Pons (tissue), 1 donor: ENCODE measurements at regions not wholly inside any gene's neighbourhood (a gene's known extent, or its start where the extent isn't known, plus 50 kb on each side); places are given as distances from the start of the nearest gene placed in this dataset.
"Not testable (repeated sequence)": the region's sequence is repeated elsewhere in the genome, so short reads cannot be mapped to it uniquely, and the experiment has no call there.

Experiments
- DNase-seq: peaks from one replicate; pipeline ENCODE4 v3.0.0-alpha.2; 2016; ENCODE audit warnings: low spot score

DNA sequence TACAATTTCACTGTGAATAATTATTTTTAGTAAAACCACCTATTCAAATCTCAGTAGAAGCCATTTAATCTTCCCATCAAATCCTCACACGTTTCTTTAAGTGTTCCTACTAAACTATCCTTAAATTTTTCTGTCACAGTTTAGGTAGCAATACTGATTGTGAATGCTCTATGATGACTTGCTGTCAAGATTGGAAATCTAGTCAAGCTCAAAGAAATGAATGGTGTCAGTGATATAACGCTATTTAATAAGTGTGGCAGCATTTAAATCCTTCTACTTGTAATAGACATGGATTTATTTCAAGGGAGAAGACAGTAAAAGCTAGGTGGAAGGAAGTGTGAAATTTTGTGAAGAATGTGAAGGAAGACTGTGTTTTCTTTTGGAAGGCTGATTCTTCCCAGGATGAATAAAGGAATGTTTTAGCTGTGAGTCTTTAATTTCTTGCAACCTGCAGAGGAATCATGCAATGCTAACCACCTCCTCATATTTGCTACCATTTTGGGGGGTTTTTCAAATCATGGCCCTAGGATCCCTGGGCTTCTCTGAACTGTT is 936.7 kb upstream of the NEGR1 start:
- no peak for DNase-seq

DNA sequence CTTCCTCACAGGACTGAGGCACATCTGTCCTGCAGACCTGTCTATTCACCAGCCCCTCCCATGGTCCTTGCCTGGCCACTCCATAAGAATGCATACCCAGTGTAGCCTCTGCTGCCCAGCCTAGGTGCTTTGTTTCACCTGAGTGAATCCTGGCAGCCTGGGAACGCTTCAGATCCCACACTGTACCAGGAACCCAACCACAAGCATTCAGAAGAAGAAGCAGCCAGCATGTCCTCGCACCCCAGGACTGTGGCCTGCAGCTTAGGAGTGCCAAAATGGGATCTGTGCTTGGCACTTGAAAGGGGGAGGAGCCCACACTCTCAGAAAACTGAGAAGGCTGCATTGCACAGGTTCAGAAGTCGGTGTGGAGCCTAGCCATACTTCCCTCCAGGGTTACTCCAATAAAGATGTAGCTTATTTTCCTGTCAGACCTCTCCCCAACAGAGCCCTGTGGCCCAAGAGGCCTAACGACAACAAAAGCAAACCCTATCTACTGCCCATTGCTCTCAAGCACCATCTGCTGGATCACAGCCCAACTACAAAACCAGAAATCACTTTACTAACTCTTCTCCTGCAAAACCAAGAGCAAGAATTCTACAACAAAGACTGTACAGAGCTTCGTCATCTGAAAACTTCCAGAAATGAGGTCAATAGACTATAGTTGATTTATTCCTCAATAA is 923.1 kb upstream of the NEGR1 start:
- no peak for DNase-seq

DNA sequence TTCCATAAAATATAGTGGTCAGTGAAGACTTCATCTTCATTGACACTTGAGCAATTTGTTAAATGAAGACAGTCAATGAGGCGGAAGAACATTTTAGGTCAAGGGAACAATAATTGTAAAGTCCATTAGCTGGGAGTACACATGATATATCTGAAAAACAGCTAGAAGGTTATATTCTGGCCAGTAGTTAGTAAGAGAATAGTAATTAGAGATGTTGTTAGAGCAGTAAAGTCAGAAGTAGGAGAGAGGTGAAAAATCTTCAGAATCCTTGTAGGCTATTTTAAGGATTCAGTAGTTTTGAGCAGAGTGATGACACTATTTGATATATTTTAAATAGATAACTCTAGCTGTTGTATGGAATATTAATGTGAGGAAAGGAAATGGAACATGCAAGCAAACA is 915.6 kb upstream of the NEGR1 start:
- DNase-seq, result no peak

DNA sequence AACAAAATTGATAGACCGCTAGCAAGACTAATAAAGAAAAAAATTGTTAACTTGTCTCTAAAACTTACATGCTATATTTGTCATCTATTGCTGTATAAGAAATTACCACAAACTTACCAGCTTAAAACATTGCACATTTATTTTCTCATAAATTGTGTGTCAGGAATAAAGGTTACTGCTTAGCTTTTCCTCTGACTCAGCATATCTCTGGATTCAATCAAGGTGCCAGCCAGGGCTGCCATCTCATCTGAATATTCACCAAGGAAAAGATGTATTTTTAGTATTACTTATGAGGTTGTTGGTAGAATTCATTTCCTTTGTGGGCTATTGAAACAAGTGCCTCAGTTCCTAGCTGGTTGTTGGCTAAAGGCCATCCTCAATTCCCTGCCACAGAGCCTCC is 912.6 kb upstream of the NEGR1 start:
- DNase-seq, result no peak

DNA sequence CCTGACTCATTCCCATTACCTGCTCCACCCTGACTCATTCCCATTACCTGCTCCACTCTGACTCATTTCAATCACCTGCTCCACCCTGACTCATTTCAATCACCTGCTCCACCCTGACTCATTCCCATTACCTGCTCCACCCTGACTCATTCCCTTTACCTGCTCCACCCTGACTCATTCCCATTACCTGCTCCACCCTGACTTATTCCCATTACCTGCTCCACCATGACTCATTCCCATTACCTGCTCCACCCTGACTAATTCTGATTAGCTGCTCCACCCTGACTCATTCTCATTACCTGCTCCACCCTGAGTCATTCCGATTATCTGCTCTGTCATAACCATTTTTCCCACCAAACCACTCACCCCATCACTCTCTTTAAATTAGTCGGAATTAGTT is 901.2 kb upstream of the NEGR1 start:
- not testable (repeated sequence) for DNase-seq

DNA sequence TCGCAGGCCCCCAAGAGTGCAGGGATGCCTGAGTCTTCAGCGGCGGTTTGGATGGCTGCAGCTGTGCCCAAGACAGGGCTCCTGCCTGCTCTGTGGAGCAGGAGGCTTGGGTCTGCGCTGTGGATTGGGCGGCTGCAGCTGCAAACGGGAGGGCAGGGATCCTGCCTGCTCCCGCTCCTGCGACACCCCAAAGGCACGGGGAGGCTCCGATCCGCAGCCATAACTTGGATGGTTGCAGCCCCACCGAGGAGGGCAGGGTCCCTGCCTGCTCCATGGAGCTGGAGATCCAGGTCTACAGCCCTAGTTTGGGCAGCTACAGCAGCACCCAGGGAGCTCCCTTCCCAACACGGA is 898.8 kb upstream of the NEGR1 start:
- no peak for DNase-seq

DNA sequence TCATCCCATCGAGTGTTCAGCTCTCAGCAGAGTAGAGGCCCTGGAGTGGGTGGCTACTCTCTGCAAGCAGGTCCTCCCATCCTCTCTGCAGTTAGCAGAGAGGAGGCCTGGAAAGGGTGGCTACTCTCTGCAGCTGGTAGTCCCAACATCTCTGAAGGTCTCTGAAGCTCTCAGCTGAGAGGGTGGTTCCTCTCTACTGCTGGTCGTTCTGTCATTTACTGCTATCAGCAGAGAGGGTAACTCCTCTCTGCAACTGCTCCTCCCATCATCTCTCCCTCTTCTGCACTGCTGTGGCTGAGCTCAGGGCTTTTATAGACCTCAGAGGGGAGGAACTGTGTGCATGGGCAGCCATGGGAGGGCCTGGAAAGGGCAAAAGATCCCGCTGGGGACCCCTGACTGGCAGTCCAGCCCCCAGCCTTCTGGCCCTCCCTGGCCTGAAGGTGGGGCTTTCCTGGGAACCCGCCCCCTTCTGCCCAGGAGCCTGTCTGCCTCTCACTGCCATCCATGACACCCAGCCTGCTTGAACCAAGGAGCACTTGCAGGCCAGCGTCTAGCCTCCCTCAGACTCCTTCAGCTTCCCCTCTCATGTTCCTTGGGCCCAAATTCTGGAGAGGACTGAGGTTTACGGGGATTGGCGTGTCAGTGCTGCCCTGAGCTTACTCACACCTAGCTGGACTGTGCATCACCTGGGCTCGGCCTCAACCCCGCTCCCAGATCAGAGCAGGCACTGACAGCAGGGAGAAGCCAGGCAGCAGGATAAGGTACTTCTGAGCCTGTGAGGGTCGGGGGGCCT is 898.3 kb upstream of the NEGR1 start:
- no peak for DNase-seq

DNA sequence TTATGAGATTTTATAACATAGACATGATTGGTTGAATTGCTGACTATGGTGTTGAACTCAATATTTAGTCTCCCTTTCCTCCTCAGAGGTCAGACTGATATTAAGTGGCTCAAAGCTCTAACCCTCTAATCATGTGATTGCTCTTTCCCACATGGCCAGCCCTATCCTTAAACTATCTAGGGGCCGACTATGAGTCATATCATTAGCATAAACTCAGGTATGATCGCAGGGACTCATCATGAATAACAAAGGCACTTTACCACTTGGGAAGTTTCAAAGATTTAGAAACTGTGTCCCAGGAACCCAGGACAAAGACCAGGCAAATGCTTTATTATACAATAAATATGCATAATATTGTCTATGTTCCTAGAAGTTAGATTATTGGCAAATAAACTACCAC is 894.6 kb upstream of the NEGR1 start:
- no peak for DNase-seq

DNA sequence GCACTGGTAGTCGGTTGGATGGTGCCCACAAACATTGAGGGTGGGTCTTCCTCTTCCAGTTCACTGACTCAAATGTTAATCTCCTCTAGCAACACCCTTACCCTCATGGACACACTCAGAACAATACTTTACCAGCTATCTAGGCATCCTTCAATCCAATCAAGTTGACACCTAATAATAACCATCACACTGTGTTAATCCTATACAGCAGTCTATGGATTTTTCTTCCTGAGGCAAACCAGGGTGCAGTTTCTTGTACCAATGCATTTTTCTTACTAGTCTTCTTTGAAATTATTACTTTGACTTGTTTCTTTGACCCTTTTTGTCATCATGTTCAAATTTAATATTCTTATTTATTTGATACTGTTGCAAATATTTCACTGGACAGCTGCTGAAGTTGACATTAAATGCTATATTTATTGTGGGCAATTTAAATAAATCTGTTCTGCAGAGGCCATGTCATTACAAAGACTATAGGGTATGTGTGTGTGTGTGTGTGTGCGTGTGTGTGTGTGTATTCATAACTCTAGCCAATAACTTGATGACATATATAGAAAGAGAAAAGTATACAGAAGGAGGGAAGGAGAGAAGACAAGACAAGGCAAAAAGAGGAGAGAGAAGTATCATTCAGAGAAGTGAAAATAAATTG is 884.8 kb upstream of the NEGR1 start:
- DNase-seq, result no peak

DNA sequence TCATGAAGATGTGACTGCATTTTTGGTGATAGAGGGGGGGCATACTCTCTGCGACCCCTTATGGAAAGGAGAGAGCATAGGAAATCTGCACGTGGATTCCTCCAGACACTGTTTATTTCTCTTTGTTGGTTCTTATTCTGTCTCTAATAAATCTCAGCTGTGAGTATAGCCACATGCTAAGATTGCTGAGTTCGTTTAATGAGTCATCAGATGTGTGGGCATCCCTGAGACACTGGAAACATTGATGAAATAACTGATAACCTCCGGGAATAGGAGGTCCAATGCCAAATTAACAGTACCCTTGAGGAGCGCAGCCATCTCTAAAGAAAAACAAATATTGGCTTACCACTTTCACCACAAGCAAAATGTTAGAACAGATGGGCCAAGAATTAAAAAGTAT is 880.2 kb upstream of the NEGR1 start:
- DNase-seq, result no peak

DNA sequence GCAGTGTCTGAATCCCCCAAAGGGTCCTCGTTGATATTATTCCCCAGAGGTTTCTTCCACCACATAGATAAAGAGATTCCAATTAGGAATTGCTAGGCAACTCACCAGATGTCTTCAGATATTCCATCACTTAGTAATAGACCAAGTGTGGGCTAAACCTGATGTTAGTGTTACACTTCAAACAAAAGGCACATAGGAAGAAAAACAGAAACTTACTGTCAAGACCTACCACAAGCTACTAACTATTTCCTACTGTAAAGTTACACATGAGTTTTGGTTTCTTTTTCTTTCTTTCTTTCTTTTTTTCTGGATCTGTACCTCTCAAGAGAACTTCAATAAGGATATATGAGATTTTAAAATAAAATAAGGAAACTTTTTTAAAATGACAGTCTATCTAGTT is 879.1 kb upstream of the NEGR1 start:
- DNase-seq, result no peak

DNA sequence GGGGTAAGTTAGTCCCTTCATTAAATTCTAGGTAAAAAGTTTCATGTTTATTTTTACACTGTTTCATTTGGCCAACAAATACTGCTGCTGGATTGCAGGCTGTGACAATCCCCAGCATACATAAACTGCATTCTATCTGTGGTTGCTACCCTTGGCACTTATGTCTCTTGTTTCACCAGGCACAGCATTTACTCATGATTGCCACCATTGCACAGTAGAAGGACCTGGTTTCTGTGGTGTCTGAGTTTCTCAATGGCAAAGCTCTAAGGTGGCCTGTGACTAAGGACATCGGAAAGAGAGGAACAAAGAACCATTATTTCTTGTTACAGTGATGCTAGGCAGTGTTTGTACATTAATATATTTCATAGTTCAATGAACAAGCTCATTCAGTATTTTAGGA is 878.4 kb upstream of the NEGR1 start:
- no peak for DNase-seq

DNA sequence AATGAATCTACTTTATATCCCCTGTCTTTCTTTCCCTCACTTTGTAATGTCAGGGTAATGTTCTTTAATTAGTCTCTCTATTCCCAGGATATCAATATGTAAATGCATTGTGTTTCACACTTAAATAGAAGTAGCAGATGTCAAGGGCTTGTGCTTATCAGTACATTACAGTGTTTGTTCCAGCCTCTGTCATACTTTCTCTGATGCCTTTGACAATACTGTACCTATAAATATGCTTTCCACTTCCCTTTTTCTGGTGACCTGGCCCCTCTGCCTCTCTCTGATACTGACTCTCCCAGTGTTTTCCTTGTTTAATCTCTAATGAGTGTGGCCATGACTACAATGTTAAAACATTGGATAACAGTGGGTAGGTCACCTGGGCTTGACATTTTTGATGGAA is 862.0 kb upstream of the NEGR1 start:
- DNase-seq, result no peak

DNA sequence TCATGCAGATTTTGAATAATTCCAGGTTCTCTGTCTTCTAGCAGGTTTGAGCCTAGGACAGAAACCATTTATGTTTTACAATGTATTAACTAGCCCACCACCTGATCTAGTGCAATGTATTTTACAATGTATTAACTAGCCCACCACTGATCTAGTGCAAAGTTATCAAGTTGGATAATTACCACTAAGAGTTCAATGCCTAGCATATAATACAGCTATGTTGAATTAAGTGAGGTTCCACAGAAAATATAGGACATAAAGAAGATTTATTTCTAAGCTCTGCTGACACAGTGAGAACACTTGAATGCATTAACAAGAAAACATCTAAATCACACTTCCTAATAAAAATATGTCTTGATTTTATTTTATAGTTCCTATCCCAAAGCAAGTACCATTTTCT is 854.6 kb upstream of the NEGR1 start:
- no peak for DNase-seq

DNA sequence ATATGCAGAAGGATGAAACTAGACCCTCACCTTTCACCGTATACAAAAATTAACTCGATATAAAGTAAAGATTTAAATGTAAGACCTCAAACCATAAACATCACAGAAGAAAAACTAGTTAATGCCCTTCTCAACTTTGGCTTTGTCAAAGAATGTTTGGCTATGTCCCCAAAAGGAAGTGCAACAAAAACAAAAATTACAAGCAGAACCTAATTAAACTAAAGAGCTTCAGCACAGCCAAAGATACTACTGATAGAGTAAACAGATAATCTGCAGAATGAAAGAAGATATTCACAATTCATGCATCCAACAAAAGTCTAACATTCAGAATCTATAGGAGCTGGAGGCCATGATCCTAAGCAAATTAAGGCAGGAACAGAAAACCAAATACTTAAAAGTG is 824.6 kb upstream of the NEGR1 start:
- no peak for DNase-seq

DNA sequence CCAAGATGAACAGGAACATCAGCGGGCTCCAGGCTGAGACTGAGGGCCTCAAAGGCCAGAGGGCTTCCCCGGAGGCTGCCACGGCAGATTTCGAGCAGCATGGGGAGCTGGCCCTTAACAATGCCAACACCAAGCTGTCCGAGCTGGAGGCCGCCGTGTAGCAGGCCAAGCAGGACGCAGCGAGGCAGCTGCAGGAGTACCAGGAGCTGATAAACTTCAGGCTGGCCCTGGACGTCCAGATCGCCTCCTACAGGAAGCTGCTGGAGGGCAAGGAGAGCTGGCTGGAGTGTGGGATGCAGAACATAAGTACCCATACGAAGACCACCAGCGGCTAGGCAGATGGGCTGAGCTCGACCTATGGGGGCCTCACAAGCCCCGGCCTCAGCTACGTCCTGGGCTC is 823.4 kb upstream of the NEGR1 start:
- DNase-seq, result no peak

DNA sequence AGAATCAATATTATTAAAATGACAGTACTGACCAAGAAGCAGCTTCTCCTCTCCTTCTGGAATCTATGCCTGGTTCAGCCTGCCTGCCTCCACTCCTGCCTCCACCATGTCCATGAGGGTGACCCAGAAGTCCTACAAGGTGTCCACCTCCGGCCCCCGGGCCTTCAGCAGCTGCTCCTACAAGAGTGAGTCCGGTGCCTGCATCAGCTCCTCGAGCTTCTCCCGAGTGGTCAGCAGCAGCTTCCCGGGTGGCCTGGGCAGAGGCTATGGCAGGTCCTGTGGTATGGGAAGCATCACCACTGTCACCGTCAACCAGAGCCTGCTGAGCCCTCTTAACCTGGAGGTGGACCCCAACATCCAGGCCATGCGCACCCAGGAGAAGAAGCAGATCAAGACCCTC is 822.4 kb upstream of the NEGR1 start:
- no peak for DNase-seq

DNA sequence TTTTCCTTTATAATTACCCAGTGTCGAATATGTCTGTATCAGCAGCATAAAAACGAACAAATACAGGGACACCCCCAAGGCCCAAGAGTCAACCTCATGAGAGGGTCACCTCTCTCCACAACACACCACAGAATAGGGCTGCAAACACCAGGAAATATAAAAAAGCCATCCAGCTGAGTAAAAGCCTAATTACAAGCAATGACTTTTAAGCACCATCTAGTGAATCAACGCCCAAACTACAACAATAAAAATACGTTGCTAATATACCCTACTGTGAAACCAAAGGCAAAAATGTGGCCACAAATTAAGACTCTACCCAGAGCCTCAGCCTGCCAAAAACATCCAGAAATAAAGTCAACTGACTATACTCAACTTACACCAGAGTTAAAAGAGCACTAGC is 817.9 kb upstream of the NEGR1 start:
- no peak for DNase-seq

DNA sequence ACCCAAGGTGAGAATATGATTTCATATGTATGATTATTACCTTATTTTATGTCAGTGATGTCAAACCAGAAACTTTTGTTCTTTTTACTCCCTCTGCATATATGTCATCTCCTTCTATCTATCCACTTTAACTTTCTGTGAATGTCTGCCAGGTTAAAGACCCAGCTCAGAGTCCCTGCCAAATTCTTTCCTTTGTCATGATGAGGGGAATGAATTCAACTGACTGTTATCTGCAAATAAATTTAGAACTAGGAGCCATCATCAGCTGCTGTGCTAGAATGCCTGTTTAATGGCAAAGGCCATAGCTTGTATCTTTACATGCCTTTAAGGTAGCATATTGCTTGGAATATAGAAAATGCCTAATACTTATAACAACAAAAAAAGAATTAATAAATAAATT is 815.6 kb upstream of the NEGR1 start:
- DNase-seq, result no peak

DNA sequence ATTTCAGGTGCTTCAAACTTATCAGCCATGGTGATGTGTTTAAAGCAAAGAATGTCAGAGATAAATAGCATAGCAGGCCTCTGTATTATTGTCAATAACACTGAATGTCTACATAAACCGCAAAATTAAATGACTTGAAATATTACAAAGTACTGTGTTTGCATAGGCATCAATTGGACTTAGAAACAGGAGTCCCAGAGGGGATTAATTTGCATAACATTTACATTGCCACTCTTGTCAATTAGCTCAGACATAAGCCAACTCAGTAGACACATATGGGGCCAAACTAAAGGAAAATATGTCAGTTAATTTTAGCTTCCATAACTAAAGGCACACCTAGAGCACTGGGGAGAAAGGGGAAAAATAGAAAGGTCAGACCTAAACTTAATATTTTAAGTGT is 814.5 kb upstream of the NEGR1 start:
- DNase-seq, result no peak

DNA sequence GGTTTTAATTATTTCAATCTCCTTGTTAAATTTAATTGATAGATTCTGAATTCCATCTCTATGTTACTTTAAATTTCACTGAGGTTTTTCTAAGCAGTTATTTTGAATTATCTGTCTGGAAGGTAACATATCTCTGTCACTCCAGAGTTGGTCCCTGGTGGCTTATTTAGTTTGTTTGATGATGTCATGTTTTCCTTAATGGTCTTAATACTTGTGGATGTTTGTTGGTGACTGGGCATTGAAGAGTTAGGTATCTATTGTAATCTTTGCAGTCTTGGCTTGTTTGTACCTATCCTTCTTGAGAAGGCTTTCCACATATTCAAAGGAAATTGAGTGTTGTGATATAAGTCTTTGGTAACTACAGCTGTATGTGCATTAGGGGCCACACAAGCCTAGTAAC is 810.0 kb upstream of the NEGR1 start:
- DNase-seq, result no peak

DNA sequence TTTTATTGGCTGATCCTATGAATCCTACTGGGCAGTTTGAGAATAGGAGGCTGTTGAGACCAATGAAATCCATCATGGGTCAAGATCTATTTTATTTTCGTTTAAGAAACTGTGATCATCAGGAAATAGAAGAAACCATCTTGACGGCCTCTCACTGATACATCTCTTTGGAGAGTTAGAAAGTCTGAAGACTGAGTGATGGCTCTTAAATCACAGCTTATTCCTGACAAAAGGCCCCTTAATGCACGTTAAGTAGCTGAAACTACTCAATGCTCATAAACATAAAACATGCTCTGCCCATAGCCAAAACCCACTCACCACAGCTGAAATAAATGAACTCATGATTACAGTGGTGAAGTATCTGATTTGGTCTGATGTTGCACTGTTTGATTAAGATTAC is 784.5 kb upstream of the NEGR1 start:
- DNase-seq, result no peak

DNA sequence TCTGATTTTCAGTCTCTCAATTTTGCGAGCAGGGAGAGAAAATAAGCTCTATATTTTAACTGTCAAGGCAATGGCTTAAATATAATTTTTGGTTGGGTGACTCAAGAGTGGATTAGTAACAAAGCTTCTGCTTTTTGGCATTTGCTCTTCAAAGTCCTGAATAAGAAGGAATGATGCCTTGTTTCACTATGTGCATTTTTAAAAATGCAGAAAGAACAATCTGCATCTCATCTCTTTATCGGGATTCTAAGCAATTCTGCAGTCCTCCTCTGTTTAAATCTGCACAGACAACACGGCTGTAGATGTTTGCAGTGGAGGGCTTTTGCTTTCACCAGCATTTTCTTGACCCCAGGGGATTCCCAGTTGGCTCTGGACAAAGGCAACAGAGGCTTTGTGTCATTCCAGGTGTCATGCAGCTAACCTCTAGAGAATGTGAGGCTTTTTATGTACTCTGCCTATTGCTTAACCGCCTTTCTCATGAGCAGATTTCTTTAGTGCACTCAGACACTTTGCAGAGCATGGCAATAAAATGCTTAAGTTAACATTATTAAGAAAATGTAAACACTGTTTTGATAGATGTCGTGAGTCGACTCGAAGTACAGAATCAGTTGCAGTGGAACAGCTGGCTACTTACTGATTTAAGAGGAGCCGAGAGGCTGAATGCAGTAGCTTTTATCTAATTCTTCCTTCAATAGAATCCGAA is 783.2 kb upstream of the NEGR1 start:
- no peak for DNase-seq
